GM12878 (cell line): ENCODE measurements at regions not wholly inside any gene's neighbourhood (a gene's known extent, or its start where the extent isn't known, plus 50 kb on each side); places are given as distances from the start of the nearest gene placed in this dataset.

Experiments used
- CEBPB ChIP-seq, 2 experiments: fragments of 150-350 bp in 1 of 2; IDR thresholded peaks; 2 replicates each; pipeline ENCODE4 v1.6.1; 2012 to 2014; ENCODE audit warnings: low read depth in 2 of 2, low read length in 2 of 2, borderline replicate concordance in 1 of 2, inconsistent platforms in 1 of 2
- NR2C1 ChIP-seq: fragments of 450-650 bp; IDR thresholded peaks from 2 replicates; pipeline ENCODE4 v1.6.1; 2017; ENCODE audit warnings: antibody characterized with exemption, mild to moderate bottlenecking, moderate library complexity
- PRDM15 ChIP-seq: fragments of 450-650 bp; formaldehyde crosslinking; IDR thresholded peaks from 2 replicates; pipeline ENCODE4 v1.4.0; 2020; ENCODE audit warnings: mild to moderate bottlenecking, moderate library complexity
- REST ChIP-seq: IDR thresholded peaks from 2 replicates; pipeline ENCODE4 v1.6.1; 2012; ENCODE audit warnings: mild to moderate bottlenecking, low read depth, low read length

GRCh38 chr5:124036786-124037185 is 524.8 kb downstream of the CSNK1G3 start (continued):
- TF ChIP-seq REST (no peak), NR2C1 (no peak), CEBPB (IDR thresholded peaks at IDR 0.05; ENCODE audit: borderline replicate concordance in 1 of 2, low read depth in 2 of 2, low read length in 2 of 2) (no peak), PRDM15 (no peak)
- TF ChIP-seq, all 136 proteins: peak for 0
